ENCODE measurements at regions not wholly inside any gene's neighbourhood (a gene's known extent, or its start where the extent isn't known, plus 50 kb on each side); places are given as distances from the start of the nearest gene placed in this dataset.
"Not testable (repeated sequence)": the region's sequence is repeated elsewhere in the genome, so short reads cannot be mapped to it uniquely, and the experiment has no call there.

DNA sequence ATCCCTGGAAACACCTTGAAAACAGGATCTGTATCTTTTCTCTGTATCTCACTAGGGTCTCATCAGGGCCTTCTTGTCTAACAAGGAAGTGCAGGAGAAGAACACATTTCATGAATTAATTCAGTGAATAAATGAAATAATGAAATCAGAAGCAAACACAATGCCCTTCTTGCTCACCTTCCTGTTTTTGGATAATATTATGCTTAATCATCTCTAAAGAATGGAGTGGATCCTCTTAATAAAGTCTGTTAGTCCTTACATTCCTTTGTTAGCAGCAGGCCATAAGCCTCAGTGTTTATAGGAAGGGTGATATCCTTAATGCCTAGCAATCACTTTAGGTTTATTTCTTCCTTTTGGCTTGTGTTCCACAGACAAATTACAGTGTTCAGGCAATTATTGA lies 837.1 kb upstream of the SEMA6A start:
- no peak for DNase-seq (ENCODE audit: low read depth)

DNA sequence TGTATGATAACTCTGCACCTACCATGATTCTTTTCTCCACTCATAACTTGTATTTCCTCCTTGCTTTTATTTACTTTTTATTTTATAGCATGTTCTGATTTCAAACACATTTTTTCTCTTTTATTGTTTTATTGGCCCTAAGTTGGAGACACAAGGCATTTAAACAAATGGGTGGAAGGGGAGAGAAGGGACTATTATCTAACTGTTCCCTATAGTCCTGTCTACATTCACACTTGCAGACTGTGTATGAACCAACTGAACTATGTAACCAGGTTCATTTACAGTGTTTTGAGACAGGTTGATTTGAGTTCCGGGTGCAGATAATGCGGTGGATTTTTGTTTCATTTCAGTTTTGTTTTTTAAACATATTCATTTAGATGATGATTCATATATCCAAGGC lies 830.6 kb upstream of the SEMA6A start:
- DNase-seq (ENCODE audit: low read depth): no peak

DNA sequence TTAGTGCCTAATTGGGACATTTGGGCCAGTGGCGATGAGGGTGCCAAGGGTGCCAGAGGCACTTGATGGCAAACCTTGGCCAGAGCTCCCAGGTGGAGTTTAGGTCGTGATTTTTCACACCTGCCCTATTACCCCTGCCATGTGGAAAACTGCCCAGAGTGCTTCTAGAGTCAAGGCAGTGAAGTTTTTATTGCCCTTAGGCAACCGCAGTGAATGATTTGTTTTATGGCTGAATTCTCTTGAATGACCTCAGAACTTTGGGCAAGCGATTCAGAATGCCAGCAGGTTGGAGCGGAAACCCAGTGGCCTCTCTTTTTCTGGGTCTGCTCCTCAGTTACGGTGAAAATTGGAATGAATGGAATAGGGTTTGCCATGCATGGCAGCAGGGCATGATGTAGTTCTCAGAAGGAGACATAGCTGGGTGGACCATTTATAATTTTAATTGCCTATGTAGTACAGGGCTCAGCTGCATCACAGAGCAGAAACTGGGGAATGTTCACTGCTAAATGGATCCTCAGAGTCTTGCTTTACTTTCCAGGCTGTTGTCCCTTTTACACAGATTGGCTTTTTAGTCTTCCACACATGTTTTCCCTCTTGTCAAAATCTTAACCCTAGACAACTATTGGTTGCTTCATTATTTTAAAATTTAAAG lies 820.0 kb upstream of the SEMA6A start:
- DNase-seq (ENCODE audit: low read depth): no peak

DNA sequence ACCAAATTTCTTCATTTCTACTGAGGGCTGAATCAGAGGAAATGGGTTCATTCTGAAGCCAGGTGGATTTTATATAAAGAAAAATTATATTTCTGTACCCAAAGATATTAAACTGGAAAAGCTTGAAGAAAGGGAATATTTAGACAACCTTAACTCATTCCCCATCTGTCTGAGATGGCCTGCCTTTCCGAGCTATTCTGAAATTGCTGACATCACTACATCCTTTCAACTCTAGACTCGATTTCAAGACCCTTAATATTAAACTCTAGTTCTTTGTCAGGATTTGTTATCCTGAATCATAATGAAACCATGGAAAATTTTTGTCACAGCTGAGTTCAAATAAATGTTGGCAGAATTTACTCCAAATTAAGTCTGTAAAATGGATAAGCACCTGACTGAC lies 818.5 kb upstream of the SEMA6A start:
- no peak for DNase-seq (ENCODE audit: low read depth)

DNA sequence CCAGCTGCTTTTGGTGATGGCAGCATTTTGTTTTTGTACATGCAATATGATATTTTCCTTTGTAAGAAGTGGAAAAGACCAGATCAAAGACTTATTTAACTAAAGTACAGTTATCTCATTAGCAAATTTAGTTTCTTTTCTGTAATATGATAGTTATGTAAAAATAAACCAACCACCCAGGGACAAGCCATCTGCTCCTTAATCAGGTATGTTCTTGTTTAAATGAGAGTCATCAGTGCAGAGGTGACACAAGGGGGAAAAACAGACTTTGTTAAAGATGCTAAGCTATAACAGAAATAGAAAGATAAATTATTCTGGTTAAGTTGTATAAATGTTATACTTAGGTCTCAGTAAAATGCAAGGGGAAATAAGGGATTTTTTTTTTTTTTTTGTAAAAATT lies 805.7 kb upstream of the SEMA6A start:
- DNase-seq (ENCODE audit: low read depth): no peak

DNA sequence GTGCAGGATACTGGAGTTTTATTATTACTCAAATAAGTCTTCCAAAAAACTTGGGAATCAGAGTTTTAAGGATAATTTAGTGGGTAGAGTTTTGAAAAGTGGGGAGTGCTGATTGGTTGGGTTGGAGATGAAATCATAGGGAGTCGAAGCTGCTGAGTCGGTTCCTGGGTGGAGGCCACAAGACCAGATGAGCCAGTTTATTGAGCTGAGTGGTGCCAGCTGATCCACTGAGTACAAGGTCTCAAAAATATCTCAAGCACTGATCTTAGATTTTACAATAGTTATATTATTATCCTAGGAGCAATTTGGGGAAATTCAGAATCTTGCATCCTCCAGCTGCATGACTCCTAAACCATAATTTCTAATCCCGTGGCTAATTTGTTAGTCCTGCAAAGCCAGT lies 804.9 kb upstream of the SEMA6A start:
- no peak for DNase-seq (ENCODE audit: low read depth)

DNA sequence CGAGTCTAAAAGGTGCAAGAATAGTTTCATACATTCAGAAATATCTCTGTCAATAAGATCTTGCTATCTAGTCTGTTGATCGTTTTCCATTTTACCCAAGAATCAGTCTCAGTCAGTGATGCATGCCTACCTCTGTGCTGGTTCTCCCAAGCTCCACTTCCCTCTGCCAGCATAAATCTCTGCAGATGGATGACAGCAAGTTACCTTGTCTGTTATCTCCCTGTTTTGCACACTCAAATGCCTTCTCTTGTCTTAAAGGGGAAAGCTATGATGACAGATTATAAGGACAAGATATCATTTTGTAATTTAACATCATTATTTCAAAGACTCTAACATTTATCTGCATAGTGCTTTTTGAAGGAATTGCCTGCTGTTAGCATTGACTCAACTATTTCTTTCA lies 802.1 kb upstream of the SEMA6A start:
- no peak for DNase-seq (ENCODE audit: low read depth)

DNA sequence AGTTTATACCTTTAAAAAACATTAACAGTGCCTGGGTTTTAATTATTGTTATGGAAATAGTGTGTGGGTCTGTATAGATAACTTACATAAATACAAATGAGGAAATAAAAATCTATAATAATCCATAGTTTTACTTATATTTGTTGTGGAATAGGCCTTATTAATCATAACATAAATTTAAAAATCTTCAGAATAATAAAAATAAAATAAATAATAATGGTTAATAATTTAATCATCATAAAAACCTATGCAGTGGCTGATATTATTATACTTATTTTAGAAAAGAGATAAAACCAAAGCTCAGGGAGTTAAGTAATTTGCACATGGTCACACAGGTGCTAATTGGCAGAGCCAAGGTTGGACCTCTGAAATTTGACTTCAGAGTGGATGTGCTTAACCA lies 785.3 kb upstream of the SEMA6A start:
- DNase-seq (ENCODE audit: low read depth): no peak

DNA sequence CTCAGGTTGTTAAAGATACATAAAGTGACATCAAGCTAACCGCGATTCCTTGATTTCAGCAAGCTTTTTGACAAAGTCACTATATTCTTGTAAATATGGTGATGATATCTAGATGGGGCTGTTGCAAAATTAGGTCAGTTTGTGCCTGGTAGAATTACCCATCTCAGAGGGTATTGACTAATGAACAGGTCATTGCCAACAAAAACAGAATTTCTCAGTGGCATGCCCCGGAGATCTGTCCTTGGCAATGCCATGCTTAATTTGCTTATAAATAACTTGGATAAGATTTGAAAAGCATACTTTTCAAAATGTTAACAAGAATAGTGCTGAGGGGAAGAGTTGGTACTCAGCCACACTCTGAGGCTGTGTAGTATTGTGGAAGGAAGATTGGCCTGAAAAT lies 783.3 kb upstream of the SEMA6A start:
- DNase-seq (ENCODE audit: low read depth): no peak

DNA sequence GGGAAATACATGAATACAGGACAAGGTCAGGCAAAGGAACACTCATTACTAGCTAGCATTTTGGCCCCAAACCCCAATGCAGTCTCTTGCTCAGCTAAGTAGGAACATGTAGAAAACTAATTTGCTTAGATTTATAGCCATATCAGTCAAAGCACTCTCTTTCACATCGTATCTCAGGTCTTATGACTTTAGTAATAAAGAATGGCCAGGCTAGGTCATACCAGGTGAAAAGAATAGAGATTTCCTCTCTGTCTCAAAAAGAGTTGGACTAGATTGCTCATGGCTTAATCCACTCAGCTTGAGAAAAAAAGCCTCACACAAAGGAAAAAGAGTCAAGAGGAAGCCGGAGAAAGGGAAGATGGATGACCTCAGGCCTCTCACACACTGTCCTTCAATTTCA lies 772.7 kb upstream of the SEMA6A start:
- DNase-seq (ENCODE audit: low read depth): no peak

DNA sequence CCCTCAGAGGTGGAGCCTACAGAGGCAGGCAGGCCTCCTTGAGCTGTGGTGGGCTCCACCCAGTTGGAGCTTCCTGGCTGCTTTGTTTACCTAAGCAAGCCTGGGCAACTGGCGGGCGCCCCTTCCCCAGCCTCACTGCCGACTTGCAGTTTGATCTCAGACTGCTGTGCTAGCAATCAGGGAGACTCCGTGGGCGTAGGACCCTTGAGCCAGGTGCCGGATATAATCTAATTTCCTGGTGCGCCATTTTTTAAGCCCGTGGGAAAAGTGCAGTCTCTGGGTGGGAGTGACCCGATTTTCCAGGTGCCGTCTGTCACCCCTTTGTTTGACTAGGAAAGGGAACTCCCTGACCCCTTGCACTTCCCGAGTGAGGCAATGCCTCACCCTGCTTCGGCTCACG lies 769.1 kb upstream of the SEMA6A start:
- not testable (repeated sequence) for DNase-seq (ENCODE audit: low read depth)

DNA sequence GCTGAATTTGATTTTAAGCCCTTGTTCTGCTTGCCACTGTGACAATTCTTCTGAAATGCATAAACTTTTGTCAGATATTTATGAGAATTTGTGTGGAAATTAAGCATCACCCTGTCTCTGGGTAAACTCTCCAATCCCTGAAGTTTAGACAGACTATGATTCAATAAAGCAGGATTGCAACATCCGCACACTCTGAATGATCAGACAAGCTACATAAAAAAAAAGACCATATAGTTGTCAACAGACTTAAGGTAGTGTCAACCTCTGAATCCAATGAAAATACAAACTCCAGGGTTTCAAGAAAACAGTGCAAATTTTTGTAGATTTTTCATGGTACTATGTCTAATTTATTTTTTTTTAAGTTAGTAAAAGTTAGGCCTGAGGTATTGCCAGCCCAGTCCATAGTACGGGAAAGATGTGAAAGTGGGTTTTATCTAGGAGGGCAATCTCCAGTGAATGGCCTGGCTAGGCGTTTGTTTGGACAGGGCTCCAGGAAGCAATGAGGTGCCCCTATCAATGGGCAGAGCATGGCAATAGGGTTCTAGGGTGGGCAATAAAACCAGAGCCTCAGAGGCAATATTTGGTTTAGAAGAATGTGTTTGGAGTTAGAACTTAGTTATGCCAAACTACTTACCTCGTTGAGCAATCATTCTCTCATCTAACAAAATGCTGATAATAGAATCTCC lies 762.6 kb upstream of the SEMA6A start:
- DNase-seq (ENCODE audit: low read depth): no peak

DNA sequence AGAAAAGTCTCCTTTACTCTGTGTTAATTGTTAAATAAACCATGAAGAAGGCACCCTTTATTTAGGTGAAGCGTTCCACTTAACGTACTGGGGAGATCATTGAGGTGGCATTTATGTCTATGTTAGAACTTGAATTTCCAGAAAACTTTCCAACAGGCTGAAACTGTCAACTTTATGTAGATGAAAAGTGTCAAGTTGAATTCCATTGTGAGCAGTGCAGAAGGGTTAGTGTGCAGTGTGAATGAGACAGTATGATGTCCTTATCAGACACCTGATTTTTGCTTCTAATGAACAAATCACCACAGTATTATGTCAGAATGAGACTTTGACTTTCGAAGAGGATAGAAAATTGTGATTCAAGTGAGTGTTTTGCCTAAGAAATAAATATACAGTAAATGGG lies 761.6 kb upstream of the SEMA6A start:
- no peak for DNase-seq (ENCODE audit: low read depth)

DNA sequence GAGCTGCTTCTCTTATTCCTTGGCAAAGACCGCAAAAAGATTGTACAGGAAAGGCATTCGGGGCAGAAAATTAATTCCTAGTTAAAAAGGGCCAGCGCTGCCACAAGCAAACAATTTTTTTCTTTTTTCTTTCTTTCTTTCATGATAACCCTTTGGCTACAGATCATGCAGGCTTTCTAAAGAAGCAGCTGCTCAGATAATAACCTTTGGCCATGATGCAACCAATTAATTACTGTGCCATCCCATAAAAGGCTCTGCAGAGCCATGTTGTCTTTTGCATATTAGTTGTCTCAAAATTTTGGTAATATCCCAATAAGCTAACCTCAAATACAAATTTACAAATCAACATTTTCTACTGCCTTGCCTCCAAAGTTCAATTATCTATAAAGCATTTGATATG lies 758.4 kb upstream of the SEMA6A start:
- DNase-seq (ENCODE audit: low read depth): no peak

DNA sequence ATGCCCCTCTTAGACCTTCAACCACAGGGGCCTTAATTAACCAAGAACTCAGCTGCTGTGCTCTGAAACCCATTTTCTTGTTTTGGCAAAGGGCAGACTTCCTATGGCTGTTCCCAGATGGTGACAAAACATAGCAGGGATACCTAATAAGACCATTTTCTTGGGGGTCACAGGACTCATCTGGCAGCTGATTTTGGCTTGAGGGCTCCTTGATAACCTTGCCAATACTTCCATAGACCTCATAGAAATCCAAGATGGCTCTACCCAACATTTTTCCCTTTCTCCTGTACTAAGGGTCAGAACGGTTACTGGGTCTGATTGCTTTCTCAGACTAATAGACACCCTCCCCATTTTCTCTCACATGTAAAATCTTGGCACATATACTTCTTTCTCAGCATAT lies 757.7 kb upstream of the SEMA6A start:
- DNase-seq (ENCODE audit: low read depth): no peak

DNA sequence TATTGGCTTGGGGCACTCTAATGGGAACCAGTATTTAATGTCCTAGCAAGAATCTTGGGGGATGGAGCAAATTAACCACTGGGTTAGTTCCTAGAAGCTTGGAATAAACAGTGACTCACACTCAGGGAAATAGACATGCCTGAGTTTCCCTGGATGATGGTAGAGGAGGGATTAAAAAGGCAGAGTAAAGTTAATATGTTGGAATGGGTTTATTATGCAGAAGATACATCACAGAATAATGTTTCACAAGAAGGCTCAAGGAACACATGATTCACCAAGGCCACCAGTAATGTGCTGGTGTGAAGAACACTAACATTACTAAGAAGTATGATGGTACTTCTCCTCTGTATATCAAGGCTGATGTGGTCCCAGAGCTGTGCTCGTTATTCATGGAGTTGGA lies 752.9 kb upstream of the SEMA6A start:
- no peak for DNase-seq (ENCODE audit: low read depth)

DNA sequence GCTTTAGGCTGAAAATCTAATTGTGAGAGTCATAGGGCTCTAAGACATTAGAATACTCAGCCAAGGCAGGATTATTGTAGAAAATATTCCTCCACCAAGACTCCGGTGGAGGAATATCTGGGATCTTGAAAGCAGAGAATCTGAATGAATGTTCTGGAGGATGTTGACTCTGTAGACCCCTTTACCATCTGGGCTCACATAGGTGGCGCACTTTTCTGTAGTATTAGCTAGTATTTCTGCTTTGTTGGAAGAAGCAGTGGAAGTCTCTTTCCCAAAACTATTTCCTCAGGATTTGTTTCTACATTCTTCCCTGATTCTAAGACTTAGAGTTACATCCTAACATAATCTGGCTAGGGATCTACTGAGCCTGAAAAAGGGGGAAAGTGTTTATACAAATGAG lies 752.4 kb upstream of the SEMA6A start:
- no peak for DNase-seq (ENCODE audit: low read depth)

DNA sequence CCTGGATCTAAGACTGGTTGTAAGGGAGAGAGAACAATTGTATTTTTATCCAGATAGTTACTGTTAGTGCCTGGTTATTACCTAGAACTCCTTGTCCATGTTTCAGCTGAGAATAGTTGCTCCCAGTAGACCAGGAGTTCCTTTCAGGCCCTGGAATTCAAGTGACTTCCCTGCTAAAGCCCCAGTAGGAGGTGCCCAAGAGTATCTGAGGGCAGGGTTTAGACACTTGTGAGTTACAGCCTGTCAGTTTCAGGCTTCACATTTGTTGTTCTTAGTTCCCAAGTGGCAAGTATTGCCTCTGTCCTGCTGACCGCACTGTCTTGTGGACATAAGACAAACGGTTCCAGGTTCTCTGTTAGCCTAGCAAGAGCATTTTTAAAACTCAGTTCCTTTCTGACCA lies 743.9 kb upstream of the SEMA6A start:
- DNase-seq (ENCODE audit: low read depth): no peak

DNA sequence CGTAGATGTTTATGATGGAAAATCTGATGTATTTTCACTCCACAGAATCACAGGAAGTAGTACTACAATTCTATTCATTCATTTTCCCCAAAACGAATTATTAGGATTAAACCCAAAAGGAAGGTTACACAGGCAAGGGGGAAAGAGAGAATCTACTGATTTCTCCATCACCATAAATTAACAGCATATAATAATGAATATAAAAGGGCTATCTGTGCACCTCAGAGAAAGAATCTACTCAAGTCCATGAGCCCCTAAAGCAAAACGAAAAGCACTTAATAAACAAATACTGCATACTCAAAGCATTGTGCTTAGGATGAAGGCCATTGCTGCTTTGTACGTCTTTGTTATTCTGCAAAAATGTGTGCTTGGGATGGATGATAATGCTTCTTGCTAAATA lies 740.5 kb upstream of the SEMA6A start:
- DNase-seq (ENCODE audit: low read depth): no peak

DNA sequence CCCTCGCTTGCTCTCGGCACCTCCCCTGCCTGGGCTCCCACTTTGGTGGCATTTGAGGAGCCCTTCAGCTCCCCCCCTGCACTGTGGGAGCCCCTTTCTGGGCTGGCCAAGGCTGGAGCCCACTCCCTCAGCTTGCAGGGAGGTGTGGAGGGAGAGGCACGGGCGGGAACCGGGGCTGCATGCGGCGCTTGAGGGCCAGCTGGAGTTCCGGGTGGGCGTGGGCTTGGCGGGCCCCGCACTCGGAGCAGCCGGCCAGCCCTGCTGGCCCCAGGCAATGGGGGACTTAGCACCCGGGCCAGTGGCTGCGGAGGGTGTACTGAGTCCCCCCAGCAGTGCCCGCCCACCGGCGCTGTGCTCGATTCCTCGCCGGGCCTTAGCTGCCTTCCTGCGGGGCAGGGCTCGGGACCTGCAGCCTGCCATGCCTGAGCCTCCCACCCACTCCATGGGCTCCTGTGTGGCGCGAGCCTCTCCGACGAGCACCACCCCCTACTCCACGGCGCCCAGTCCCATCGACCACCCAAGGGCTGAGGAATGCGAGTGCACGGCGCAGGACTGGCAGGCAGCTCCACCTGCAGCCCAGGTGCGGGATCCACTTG lies 730.0 kb upstream of the SEMA6A start:
- DNase-seq (ENCODE audit: low read depth): not testable (repeated sequence)

DNA sequence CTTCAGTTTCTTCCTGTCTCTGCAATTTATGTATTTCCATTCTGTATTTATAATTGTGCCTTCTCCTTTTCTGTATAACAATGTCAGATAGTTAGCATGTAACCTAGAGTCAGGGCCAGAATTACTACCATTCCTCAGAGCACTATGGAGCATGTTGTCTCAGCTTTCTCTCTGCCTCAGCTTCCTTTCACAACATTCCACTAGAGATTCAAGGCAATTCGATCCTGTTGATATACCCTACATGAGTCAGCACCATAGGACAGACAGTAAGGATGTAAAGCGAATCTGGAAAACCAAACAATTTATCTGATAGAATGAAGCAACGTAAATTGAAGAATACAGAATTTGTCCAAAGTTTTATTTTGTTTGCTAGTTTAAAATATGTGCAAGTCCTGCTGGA lies 728.3 kb upstream of the SEMA6A start:
- no peak for DNase-seq (ENCODE audit: low read depth)

DNA sequence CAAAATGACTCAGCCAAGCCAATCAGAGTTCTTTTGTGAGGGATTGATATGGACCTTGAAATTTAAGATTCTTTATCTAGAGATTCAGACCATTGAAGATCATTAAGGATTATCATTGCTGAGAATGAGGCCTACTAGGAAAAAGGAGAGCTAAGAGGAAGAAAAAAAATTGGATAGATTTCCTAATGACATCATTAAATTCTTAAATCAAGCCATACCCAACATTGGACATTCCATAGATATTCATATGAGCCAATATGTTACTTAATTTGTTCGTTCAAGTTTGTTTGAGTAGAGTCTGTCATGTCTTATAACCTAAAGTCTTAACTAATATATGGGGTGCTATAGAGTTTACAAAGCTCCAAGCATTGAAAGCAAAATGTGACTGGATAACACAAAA lies 727.9 kb upstream of the SEMA6A start:
- no peak for DNase-seq (ENCODE audit: low read depth)

DNA sequence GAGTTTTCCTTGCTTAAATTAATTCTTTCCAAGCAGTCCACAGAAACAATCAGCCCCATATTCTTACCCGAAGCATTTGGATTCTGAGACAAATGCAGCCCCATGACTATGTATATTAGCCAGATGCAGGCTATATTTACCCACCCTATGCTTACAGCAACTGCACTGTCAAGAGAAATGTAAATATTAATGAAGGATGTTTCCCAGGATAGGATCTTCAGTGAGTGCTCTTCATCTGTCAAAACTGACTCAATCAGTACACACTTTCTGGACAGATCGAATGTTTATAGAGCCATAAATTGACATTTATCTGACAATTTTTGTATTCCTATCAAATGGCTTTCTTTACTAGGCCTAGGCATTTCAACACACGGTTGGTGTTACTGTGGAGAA lies 725.3 kb upstream of the SEMA6A start:
- no peak for DNase-seq (ENCODE audit: low read depth)
